ENCODE measurements at regions not wholly inside any gene's neighbourhood (a gene's known extent, or its start where the extent isn't known, plus 50 kb on each side); places are given as distances from the start of the nearest gene placed in this dataset.

- TF ChIP-seq POLR2AphosphoS5 (IDR thresholded peaks at IDR 0.05; ENCODE audit: low read depth, low read length) = no peak
- no peak for TF ChIP-seq POLR2A (IDR thresholded peaks at IDR 0.05; ENCODE audit: low read depth, low read length)
- TF ChIP-seq TAF1 (IDR thresholded peaks at IDR 0.05; ENCODE audit: borderline replicate concordance, low read depth, low read length) = no peak
Measured at GRCh38 chr12:38137716-38138115, 178.9 kb upstream of the ALG10B start.
